ENCODE measurements at regions not wholly inside any gene's neighbourhood (a gene's known extent, or its start where the extent isn't known, plus 50 kb on each side); places are given as distances from the start of the nearest gene placed in this dataset.

GRCh38 chr2:126325202-126325601, 330.8 kb upstream of the GYPC start:
- no peaks in the 10 kb centered on the region for H3K27me3 ChIP-seq
- DNase-seq: no peak
- H3K9me3 ChIP-seq: no peaks in the 10 kb centered on the region
- H3K36me3 ChIP-seq: no peaks in the 10 kb centered on the region
- no peak overlapping the region for H3K4me3 ChIP-seq (ENCODE audit: low read depth, low read length)
- H3K4me1 ChIP-seq: no peaks in the 10 kb centered on the region
- TF ChIP-seq, protein P1, sequence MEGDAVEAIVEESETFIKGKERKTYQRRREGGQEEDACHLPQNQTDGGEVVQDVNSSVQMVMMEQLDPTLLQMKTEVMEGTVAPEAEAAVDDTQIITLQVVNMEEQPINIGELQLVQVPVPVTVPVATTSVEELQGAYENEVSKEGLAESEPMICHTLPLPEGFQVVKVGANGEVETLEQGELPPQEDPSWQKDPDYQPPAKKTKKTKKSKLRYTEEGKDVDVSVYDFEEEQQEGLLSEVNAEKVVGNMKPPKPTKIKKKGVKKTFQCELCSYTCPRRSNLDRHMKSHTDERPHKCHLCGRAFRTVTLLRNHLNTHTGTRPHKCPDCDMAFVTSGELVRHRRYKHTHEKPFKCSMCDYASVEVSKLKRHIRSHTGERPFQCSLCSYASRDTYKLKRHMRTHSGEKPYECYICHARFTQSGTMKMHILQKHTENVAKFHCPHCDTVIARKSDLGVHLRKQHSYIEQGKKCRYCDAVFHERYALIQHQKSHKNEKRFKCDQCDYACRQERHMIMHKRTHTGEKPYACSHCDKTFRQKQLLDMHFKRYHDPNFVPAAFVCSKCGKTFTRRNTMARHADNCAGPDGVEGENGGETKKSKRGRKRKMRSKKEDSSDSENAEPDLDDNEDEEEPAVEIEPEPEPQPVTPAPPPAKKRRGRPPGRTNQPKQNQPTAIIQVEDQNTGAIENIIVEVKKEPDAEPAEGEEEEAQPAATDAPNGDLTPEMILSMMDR (IDR thresholded peaks at IDR 0.05; ENCODE audit: low read depth, low read length): no peak

- Histone ChIP-seq H3K36me3 (no peaks in the 10 kb centered on the region), H3K4me3 (ENCODE audit: low read depth, low read length) (no peak overlapping the region), H3K27me3 (no peaks in the 10 kb centered on the region), H3K4me1 (no peaks in the 10 kb centered on the region), H3K9me3 (no peaks in the 10 kb centered on the region)
- TF ChIP-seq, protein P1 (IDR thresholded peaks at IDR 0.05; ENCODE audit: low read depth, low read length): no peak
- DNase-seq: no peak
Measured at GRCh38 chr2:126329173-126329572, 326.8 kb upstream of the GYPC start.

- no peaks in the 10 kb centered on the region for H3K4me1 ChIP-seq
- TF ChIP-seq, protein P1 (IDR thresholded peaks at IDR 0.05; ENCODE audit: low read depth, low read length): no peak
- H3K9me3 ChIP-seq: no peaks in the 10 kb centered on the region
- no peaks in the 10 kb centered on the region for H3K27me3 ChIP-seq
- DNase-seq: no peak
- no peaks in the 10 kb centered on the region for H3K36me3 ChIP-seq
- no peak overlapping the region for H3K4me3 ChIP-seq (ENCODE audit: low read depth, low read length)
Measured at GRCh38 chr2:126342457-126342856, 313.5 kb upstream of the GYPC start.

GRCh38 chr2:126343136-126343535, 312.8 kb upstream of the GYPC start:
- Histone ChIP-seq H3K4me3 (ENCODE audit: low read depth, low read length) (no peak overlapping the region), H3K36me3 (no peaks in the 10 kb centered on the region), H3K27me3 (no peaks in the 10 kb centered on the region), H3K9me3 (no peaks in the 10 kb centered on the region), H3K4me1 (no peaks in the 10 kb centered on the region)
- DNase-seq: no peak
- TF ChIP-seq, protein P1 (IDR thresholded peaks at IDR 0.05; ENCODE audit: low read depth, low read length): no peak

- Histone ChIP-seq H3K4me1 (no peaks in the 10 kb centered on the region), H3K4me3 (ENCODE audit: low read depth, low read length) (no peak overlapping the region), H3K9me3 (no peaks in the 10 kb centered on the region), H3K36me3 (no peaks in the 10 kb centered on the region), H3K27me3 (no peaks in the 10 kb centered on the region)
- no peak for DNase-seq
- TF ChIP-seq, protein P1 (IDR thresholded peaks at IDR 0.05; ENCODE audit: low read depth, low read length): no peak
Measured at GRCh38 chr2:126344493-126344892, 311.5 kb upstream of the GYPC start.

DNA sequence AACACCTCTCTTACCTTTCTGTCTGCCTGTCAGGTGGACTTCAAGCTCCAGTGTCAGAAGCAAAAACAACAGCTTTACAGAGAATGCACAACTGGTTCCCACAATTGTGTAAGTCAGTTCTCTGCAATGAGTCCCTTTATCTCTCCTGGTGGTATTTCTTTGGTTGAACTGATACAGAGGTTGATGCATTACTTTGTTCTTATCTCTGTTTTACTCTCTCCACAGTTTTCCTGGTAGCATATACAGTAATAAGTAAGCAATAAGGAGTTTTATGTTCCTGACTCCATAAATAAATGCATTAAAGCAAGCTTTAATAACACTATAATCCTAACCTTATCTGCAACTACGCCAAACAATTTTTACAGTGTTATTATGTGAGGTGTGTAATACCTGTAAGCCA, 310.3 kb upstream of the GYPC start:
- H3K36me3 ChIP-seq: no peaks in the 10 kb centered on the region
- H3K27me3 ChIP-seq: no peaks in the 10 kb centered on the region
- TF ChIP-seq, protein P1 (IDR thresholded peaks at IDR 0.05; ENCODE audit: low read depth, low read length): no peak
- no peaks in the 10 kb centered on the region for H3K4me1 ChIP-seq
- no peaks in the 10 kb centered on the region for H3K9me3 ChIP-seq
- no peak for DNase-seq
- no peak overlapping the region for H3K4me3 ChIP-seq (ENCODE audit: low read depth, low read length)
